ENCODE measurements at regions not wholly inside any gene's neighbourhood (a gene's known extent, or its start where the extent isn't known, plus 50 kb on each side); places are given as distances from the start of the nearest gene placed in this dataset.

- H3K27me3 ChIP-seq (ENCODE audit: control insufficient read depth, insufficient read depth, low read length), result no peaks in the 10 kb centered on the region
- no peaks in the 10 kb centered on the region for H3K4me1 ChIP-seq (ENCODE audit: control insufficient read depth, insufficient read depth, low read length)
- no peak for DNase-seq (ENCODE audit: low read depth, low spot score)
- no peaks in the 10 kb centered on the region for H3K36me3 ChIP-seq (ENCODE audit: control insufficient read depth, insufficient read depth, low read length)
- no peaks in the 10 kb centered on the region for H3K9me3 ChIP-seq (ENCODE audit: control insufficient read depth, insufficient read depth, low read length)
- H3K27ac ChIP-seq (ENCODE audit: low read length), result no peak overlapping the region
- no peak overlapping the region for H3K4me3 ChIP-seq (ENCODE audit: low read length)
- no CpG with 5 or more reads among the region's 1 CpG for WGBS (ENCODE audit: insufficient coverage, insufficient read length)
Observed at GRCh38 chr12:92002195-92002649, 143.4 kb downstream of the BTG1 start.

GRCh38 chr12:92000597-92000996 is 145.0 kb downstream of the BTG1 start:
- no peak for DNase-seq (ENCODE audit: low read depth, low spot score)
- no peaks in the 10 kb centered on the region for H3K4me1 ChIP-seq (ENCODE audit: control insufficient read depth, insufficient read depth, low read length)
- no peak overlapping the region for H3K4me3 ChIP-seq (ENCODE audit: low read length)
- H3K36me3 ChIP-seq (ENCODE audit: control insufficient read depth, insufficient read depth, low read length), result no peaks in the 10 kb centered on the region
- H3K27me3 ChIP-seq (ENCODE audit: control insufficient read depth, insufficient read depth, low read length), result no peaks in the 10 kb centered on the region
- H3K9me3 ChIP-seq (ENCODE audit: control insufficient read depth, insufficient read depth, low read length), result no peaks in the 10 kb centered on the region
- H3K27ac ChIP-seq (ENCODE audit: low read length), result no peak overlapping the region
- no CpG with 5 or more reads among the region's 2 CpGs for WGBS (ENCODE audit: insufficient coverage, insufficient read length)

GRCh38 chr12:91999823-92000222 is 145.8 kb downstream of the BTG1 start:
- WGBS (ENCODE audit: insufficient coverage, insufficient read length), result no CpG with 5 or more reads among the region's 1 CpG
- no peaks in the 10 kb centered on the region for H3K27me3 ChIP-seq (ENCODE audit: control insufficient read depth, insufficient read depth, low read length)
- no peak for DNase-seq (ENCODE audit: low read depth, low spot score)
- H3K4me3 ChIP-seq (ENCODE audit: low read length), result no peak overlapping the region
- no peaks in the 10 kb centered on the region for H3K36me3 ChIP-seq (ENCODE audit: control insufficient read depth, insufficient read depth, low read length)
- no peak overlapping the region for H3K27ac ChIP-seq (ENCODE audit: low read length)
- H3K9me3 ChIP-seq (ENCODE audit: control insufficient read depth, insufficient read depth, low read length), result no peaks in the 10 kb centered on the region
- H3K4me1 ChIP-seq (ENCODE audit: control insufficient read depth, insufficient read depth, low read length), result no peaks in the 10 kb centered on the region

- no peaks in the 10 kb centered on the region for H3K27me3 ChIP-seq (ENCODE audit: control insufficient read depth, insufficient read depth, low read length)
- no peak overlapping the region for H3K4me3 ChIP-seq (ENCODE audit: low read length)
- H3K36me3 ChIP-seq (ENCODE audit: control insufficient read depth, insufficient read depth, low read length), result no peaks in the 10 kb centered on the region
- H3K27ac ChIP-seq (ENCODE audit: low read length), result no peak overlapping the region
- DNase-seq (ENCODE audit: low read depth, low spot score), result no peak
- WGBS (ENCODE audit: insufficient coverage, insufficient read length), result no CpG with 5 or more reads among the region's 2 CpGs
- H3K4me1 ChIP-seq (ENCODE audit: control insufficient read depth, insufficient read depth, low read length), result no peaks in the 10 kb centered on the region
- no peaks in the 10 kb centered on the region for H3K9me3 ChIP-seq (ENCODE audit: control insufficient read depth, insufficient read depth, low read length)
Observed at GRCh38 chr12:91998316-91998715, 147.3 kb downstream of the BTG1 start.

- H3K9me3 ChIP-seq (ENCODE audit: control insufficient read depth, insufficient read depth, low read length), result no peaks in the 10 kb centered on the region
- H3K4me1 ChIP-seq (ENCODE audit: control insufficient read depth, insufficient read depth, low read length), result no peaks in the 10 kb centered on the region
- H3K27me3 ChIP-seq (ENCODE audit: control insufficient read depth, insufficient read depth, low read length), result no peaks in the 10 kb centered on the region
- no CpG with 5 or more reads among the region's 5 CpGs for WGBS (ENCODE audit: insufficient coverage, insufficient read length)
- H3K4me3 ChIP-seq (ENCODE audit: low read length), result no peak overlapping the region
- no peaks in the 10 kb centered on the region for H3K36me3 ChIP-seq (ENCODE audit: control insufficient read depth, insufficient read depth, low read length)
- DNase-seq (ENCODE audit: low read depth, low spot score), result no peak
- no peak overlapping the region for H3K27ac ChIP-seq (ENCODE audit: low read length)
Observed at GRCh38 chr12:91994208-91994797, 151.3 kb downstream of the BTG1 start.

- Histone ChIP-seq H3K36me3 (ENCODE audit: control insufficient read depth, insufficient read depth, low read length) (no peaks in the 10 kb centered on the region), H3K9me3 (ENCODE audit: control insufficient read depth, insufficient read depth, low read length) (no peaks in the 10 kb centered on the region), H3K4me1 (ENCODE audit: control insufficient read depth, insufficient read depth, low read length) (no peaks in the 10 kb centered on the region), H3K27me3 (ENCODE audit: control insufficient read depth, insufficient read depth, low read length) (no peaks in the 10 kb centered on the region), H3K4me3 (ENCODE audit: low read length) (no peak overlapping the region), H3K27ac (ENCODE audit: low read length) (no peak overlapping the region)
- no peak for DNase-seq (ENCODE audit: low read depth, low spot score)
- WGBS (ENCODE audit: insufficient coverage, insufficient read length), result no CpG with 5 or more reads among the region's 6 CpGs
Observed at GRCh38 chr12:91993287-91994017, 152.2 kb downstream of the BTG1 start.

GRCh38 chr12:91991399-91992187 is 154.1 kb downstream of the BTG1 start:
- Histone ChIP-seq H3K4me3 (ENCODE audit: low read length) (no peak overlapping the region), H3K9me3 (ENCODE audit: control insufficient read depth, insufficient read depth, low read length) (no peaks in the 10 kb centered on the region), H3K4me1 (ENCODE audit: control insufficient read depth, insufficient read depth, low read length) (no peaks in the 10 kb centered on the region), H3K36me3 (ENCODE audit: control insufficient read depth, insufficient read depth, low read length) (no peaks in the 10 kb centered on the region), H3K27ac (ENCODE audit: low read length) (no peak overlapping the region), H3K27me3 (ENCODE audit: control insufficient read depth, insufficient read depth, low read length) (no peaks in the 10 kb centered on the region)
- DNase-seq (ENCODE audit: low read depth, low spot score), result no peak
- no CpG with 5 or more reads among the region's 1 CpG for WGBS (ENCODE audit: insufficient coverage, insufficient read length)

- Histone ChIP-seq H3K27me3 (ENCODE audit: control insufficient read depth, insufficient read depth, low read length) (no peaks in the 10 kb centered on the region), H3K27ac (ENCODE audit: low read length) (no peak overlapping the region), H3K4me1 (ENCODE audit: control insufficient read depth, insufficient read depth, low read length) (no peaks in the 10 kb centered on the region), H3K4me3 (ENCODE audit: low read length) (no peak overlapping the region), H3K9me3 (ENCODE audit: control insufficient read depth, insufficient read depth, low read length) (no peaks in the 10 kb centered on the region), H3K36me3 (ENCODE audit: control insufficient read depth, insufficient read depth, low read length) (no peaks in the 10 kb centered on the region)
- no CpG with 5 or more reads among the region's 2 CpGs for WGBS (ENCODE audit: insufficient coverage, insufficient read length)
- DNase-seq (ENCODE audit: low read depth, low spot score), result no peak
Observed at GRCh38 chr12:91990525-91990924, 155.1 kb downstream of the BTG1 start.

GRCh38 chr12:91989143-91989542 is 156.5 kb downstream of the BTG1 start:
- Histone ChIP-seq H3K4me3 (ENCODE audit: low read length) (no peak overlapping the region), H3K36me3 (ENCODE audit: control insufficient read depth, insufficient read depth, low read length) (no peaks in the 10 kb centered on the region), H3K27me3 (ENCODE audit: control insufficient read depth, insufficient read depth, low read length) (no peaks in the 10 kb centered on the region), H3K27ac (ENCODE audit: low read length) (no peak overlapping the region), H3K4me1 (ENCODE audit: control insufficient read depth, insufficient read depth, low read length) (no peaks in the 10 kb centered on the region), H3K9me3 (ENCODE audit: control insufficient read depth, insufficient read depth, low read length) (no peaks in the 10 kb centered on the region)
- no CpG with 5 or more reads among the region's 1 CpG for WGBS (ENCODE audit: insufficient coverage, insufficient read length)
- DNase-seq (ENCODE audit: low read depth, low spot score), result no peak

- H3K4me3 ChIP-seq (ENCODE audit: low read length), result no peak overlapping the region
- WGBS (ENCODE audit: insufficient coverage, insufficient read length), result no CpG with 5 or more reads among the region's 7 CpGs
- no peaks in the 10 kb centered on the region for H3K36me3 ChIP-seq (ENCODE audit: control insufficient read depth, insufficient read depth, low read length)
- H3K9me3 ChIP-seq (ENCODE audit: control insufficient read depth, insufficient read depth, low read length), result no peaks in the 10 kb centered on the region
- no peaks in the 10 kb centered on the region for H3K27me3 ChIP-seq (ENCODE audit: control insufficient read depth, insufficient read depth, low read length)
- no peak overlapping the region for H3K27ac ChIP-seq (ENCODE audit: low read length)
- H3K4me1 ChIP-seq (ENCODE audit: control insufficient read depth, insufficient read depth, low read length), result no peaks in the 10 kb centered on the region
- DNase-seq (ENCODE audit: low read depth, low spot score), result no peak
Observed at GRCh38 chr12:91988086-91988923, 157.3 kb downstream of the BTG1 start.
